Glutamatergic neuron (in vitro differentiated cells): ENCODE measurements at regions not wholly inside any gene's neighbourhood (a gene's known extent, or its start where the extent isn't known, plus 50 kb on each side); places are given as distances from the start of the nearest gene placed in this dataset.

Source experiments
- DNase-seq: peaks from one replicate; pipeline ENCODE4 v3.0.0; 2022
- H3K27ac Mint-ChIP-seq: one replicate; pipeline ENCODE4 v1.8.0; 2020; ENCODE audit warnings: mild to moderate bottlenecking, mixed read lengths, inconsistent platforms; ENCODE audit not compliant: unreplicated experiment
- H3K27me3 Mint-ChIP-seq: one replicate; pipeline ENCODE4 v1.8.0; 2020; ENCODE audit warnings: mild to moderate bottlenecking, moderate library complexity, mixed read lengths, inconsistent platforms; ENCODE audit not compliant: unreplicated experiment
- H3K36me3 Mint-ChIP-seq: one replicate; pipeline ENCODE4 v1.8.0; 2020; ENCODE audit warnings: mild to moderate bottlenecking, mixed read lengths, inconsistent platforms; ENCODE audit not compliant: unreplicated experiment
- H3K4me1 Mint-ChIP-seq: one replicate; pipeline ENCODE4 v1.8.0; 2020; ENCODE audit warnings: mild to moderate bottlenecking, low read depth, mixed read lengths, inconsistent platforms; ENCODE audit not compliant: unreplicated experiment
- H3K4me3 Mint-ChIP-seq: one replicate; pipeline ENCODE4 v1.8.0; 2020; ENCODE audit warnings: mild to moderate bottlenecking, mixed read lengths, inconsistent platforms; ENCODE audit not compliant: unreplicated experiment
- H3K9me3 Mint-ChIP-seq: one replicate; pipeline ENCODE4 v1.8.0; 2020; ENCODE audit warnings: mild to moderate bottlenecking, moderate library complexity, mixed read lengths, inconsistent platforms; ENCODE audit not compliant: unreplicated experiment
- TF ChIP-seq, protein P1 (sequence below): fragments of 200-600 bp; sonication (generic); IDR thresholded peaks from one replicate; pipeline ENCODE4 v1.5.0; 2021; ENCODE audit not compliant: partially characterized antibody, unreplicated experiment

DNA sequence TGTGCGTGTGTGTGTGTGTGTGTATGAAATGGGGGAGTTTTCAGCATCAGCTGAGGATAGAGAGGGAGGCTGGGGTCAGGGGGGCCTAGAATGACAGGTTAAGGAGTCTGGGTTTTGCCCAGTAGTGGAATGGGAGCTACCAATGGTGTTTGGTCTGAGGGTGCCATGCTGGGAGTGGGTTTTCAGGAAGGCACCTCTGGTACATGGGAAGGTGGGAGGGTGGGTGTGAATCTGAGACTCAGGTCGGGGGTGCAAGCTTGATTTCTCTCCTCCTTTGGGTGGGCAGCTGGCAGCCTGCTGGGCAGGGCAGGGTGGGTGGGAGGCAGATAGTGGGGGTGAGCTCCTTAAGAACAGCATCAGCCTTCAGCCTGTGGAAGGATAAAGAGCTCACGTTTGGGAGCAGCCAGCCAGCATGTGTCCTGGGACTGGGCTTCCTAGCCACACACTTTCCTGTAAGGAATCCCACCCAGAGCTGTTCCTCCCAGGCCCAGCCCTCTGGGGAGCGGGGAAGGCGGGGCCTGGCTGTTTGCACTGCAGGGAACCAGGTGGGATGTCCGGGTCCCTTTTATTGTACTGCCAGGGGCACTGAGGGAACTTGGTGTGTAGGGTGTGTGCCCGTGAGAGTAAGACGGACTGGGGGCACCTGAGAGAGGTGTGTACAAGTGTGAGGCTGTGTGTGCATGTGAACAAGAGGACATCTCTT is 152.8 kb downstream of the FOXD2 start:
- Mint-ChIP-seq H3K27me3 (peaks cover 5% of the 10 kb centered on the region), H3K9me3 (peaks cover 1% of the 10 kb centered on the region), H3K4me1 (peaks cover 6% of the 10 kb centered on the region), H3K27ac (no peak overlapping the region), H3K36me3 (no peaks in the 10 kb centered on the region), H3K4me3 (no peak overlapping the region)
- TF ChIP-seq, protein P1, sequence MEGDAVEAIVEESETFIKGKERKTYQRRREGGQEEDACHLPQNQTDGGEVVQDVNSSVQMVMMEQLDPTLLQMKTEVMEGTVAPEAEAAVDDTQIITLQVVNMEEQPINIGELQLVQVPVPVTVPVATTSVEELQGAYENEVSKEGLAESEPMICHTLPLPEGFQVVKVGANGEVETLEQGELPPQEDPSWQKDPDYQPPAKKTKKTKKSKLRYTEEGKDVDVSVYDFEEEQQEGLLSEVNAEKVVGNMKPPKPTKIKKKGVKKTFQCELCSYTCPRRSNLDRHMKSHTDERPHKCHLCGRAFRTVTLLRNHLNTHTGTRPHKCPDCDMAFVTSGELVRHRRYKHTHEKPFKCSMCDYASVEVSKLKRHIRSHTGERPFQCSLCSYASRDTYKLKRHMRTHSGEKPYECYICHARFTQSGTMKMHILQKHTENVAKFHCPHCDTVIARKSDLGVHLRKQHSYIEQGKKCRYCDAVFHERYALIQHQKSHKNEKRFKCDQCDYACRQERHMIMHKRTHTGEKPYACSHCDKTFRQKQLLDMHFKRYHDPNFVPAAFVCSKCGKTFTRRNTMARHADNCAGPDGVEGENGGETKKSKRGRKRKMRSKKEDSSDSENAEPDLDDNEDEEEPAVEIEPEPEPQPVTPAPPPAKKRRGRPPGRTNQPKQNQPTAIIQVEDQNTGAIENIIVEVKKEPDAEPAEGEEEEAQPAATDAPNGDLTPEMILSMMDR: no peak
- no peak for DNase-seq

DNA sequence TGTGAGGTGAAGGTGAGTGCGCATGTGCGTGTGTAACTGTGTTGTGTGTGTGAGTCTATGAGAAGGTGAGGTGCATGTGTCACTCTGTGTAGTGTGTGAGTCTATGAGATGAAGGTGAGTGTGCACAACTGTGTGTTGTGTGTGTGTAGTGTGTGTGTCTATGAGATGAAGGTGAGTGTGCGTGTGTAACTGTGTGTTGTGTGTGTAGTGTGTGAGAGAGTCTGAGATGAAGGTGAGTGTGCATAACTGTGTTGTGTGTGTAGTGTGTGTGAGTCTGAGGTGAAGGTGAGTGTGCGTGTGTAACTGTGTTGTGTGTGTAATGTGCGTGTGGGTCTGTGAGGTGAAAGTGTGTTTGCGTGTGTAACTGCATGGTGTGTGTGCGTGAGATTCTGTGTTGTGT is 154.0 kb downstream of the FOXD2 start:
- peaks cover 6% of the 10 kb centered on the region for H3K4me1 Mint-ChIP-seq
- H3K27ac Mint-ChIP-seq: no peak overlapping the region
- H3K4me3 Mint-ChIP-seq: no peak overlapping the region
- H3K36me3 Mint-ChIP-seq: no peaks in the 10 kb centered on the region
- H3K27me3 Mint-ChIP-seq: peaks cover 5% of the 10 kb centered on the region
- peaks cover 1% of the 10 kb centered on the region for H3K9me3 Mint-ChIP-seq
- DNase-seq: no peak
- TF ChIP-seq, protein P1: no peak

DNA sequence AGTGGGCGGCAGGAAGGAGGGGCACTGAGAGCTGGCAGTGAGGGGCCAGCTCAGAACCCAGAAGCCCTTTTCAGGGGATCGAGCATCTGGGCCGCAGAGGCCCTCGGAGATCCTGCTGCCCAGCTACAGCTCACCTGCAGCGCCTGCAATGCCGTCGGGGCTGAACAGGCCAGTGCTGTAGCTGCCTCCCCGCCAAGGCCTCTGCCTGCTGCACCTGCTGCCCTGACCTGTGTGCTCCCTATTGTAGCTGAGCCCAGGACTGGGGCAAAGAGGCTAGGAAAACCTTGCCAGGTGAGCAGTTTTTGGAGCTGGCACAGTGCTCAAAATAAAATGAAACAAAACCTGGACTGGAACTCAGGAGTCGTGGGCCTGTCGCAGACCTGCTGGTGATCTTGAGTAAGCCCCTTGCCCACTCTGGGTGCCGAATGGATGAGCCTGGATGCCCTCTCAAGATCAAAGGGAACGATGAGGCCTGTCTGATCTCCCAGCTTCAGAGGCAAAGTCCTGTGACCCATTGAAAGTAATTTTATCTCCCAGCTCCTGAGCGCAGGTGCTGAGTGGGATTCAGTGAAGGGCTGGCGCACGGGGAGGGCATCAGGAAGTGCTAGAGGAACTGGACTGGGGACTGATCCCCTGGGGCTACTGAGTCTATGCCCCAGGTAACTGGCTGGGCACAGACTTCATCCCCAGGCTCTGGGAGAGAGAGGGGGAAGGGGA is 154.6 kb downstream of the FOXD2 start:
- Mint-ChIP-seq H3K27ac (no peak overlapping the region), H3K27me3 (peaks cover 5% of the 10 kb centered on the region), H3K4me3 (peak overlapping the region; percentile 73), H3K4me1 (peaks cover 6% of the 10 kb centered on the region), H3K36me3 (no peaks in the 10 kb centered on the region), H3K9me3 (peaks cover 1% of the 10 kb centered on the region)
- DNase-seq: no peak
- TF ChIP-seq, protein P1: no peak

DNA sequence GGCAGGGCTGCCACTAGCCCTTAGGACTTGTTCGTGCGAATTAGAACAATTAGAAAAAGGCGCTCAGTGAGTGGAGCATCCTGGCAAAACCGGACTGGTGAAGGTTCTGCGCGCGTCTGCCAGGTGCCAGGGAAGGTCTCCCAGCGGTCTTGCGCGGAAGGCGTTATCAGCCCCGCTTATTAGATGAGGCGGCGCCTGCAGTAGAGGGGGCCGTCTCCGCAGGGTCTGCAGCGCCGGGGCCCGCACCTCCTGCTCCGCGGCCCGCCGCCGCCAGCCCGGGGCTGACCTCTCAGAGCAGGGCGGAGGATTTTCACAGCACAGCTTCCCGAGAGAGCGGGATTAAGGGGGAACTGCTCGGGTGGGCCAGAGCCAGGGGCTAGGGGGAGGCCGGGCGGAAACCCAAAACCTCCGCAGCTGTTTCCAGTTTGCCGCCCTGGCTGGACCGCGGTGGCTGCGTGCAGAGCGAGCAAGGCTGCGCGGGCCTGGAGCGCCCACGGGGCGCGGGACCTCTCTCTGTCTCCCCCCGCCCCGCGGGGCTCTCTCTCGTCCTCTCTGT is 155.2 kb downstream of the FOXD2 start:
- Mint-ChIP-seq H3K4me3 (peak overlapping the region; percentile 77), H3K4me1 (peaks cover 3% of the 10 kb centered on the region), H3K27me3 (peaks cover 5% of the 10 kb centered on the region), H3K36me3 (no peaks in the 10 kb centered on the region), H3K27ac (no peak overlapping the region), H3K9me3 (peaks cover 1% of the 10 kb centered on the region)
- peak; percentile 50 for DNase-seq
- TF ChIP-seq, protein P1: no peak
